Ramos (cell line): ENCODE measurements at regions not wholly inside any gene's neighbourhood (a gene's known extent, or its start where the extent isn't known, plus 50 kb on each side); places are given as distances from the start of the nearest gene placed in this dataset.

Experiments used
- in situ Hi-C: fragments of 300-500 bp; cut with MboI; formaldehyde crosslinking; loops from one replicate; pipeline ENCODE4 v1.14.3; 2022; ENCODE audit warnings: low sequenced_read_pairs; ENCODE audit not compliant: unreplicated experiment

- in situ Hi-C loops: no loop called here
Measured at GRCh38 chr12:126773012-126773411, 1494.0 kb upstream of the TMEM132C start.

- in situ Hi-C loops: no loop called here
Measured at GRCh38 chr12:126773491-126773890, 1493.5 kb upstream of the TMEM132C start.

GRCh38 chr12:126776026-126776655, 1490.8 kb upstream of the TMEM132C start:
- in situ Hi-C loops: no loop called here

- in situ Hi-C loops: no loop called here
Measured at GRCh38 chr12:126780343-126780742, 1486.6 kb upstream of the TMEM132C start.

GRCh38 chr12:126781593-126781992, 1485.4 kb upstream of the TMEM132C start:
- in situ Hi-C loops: no loop called here

GRCh38 chr12:126782083-126782482, 1484.9 kb upstream of the TMEM132C start:
- in situ Hi-C loops: no loop called here

GRCh38 chr12:126784328-126784921, 1482.5 kb upstream of the TMEM132C start:
- in situ Hi-C loops: no loop called here

- in situ Hi-C loops: no loop called here
Measured at GRCh38 chr12:126789963-126790362, 1477.0 kb upstream of the TMEM132C start.

GRCh38 chr12:126791122-126791521, 1475.8 kb upstream of the TMEM132C start:
- in situ Hi-C loops: no loop called here

GRCh38 chr12:126792411-126792810, 1474.6 kb upstream of the TMEM132C start:
- in situ Hi-C loops: no loop called here

- in situ Hi-C loops: no loop called here
Measured at GRCh38 chr12:126797525-126797924, 1469.4 kb upstream of the TMEM132C start.

GRCh38 chr12:126798449-126798848, 1468.5 kb upstream of the TMEM132C start:
- in situ Hi-C loops: no loop called here

- in situ Hi-C loops: no loop called here
Measured at GRCh38 chr12:126807312-126807865, 1459.6 kb upstream of the TMEM132C start.

GRCh38 chr12:126811391-126811790, 1455.6 kb upstream of the TMEM132C start:
- in situ Hi-C loops: no loop called here

GRCh38 chr12:126819554-126819953, 1447.4 kb upstream of the TMEM132C start:
- in situ Hi-C loops: no loop called here

GRCh38 chr12:126830778-126831680, 1435.9 kb upstream of the TMEM132C start:
- in situ Hi-C loops: no loop called here

- in situ Hi-C loops: no loop called here
Measured at GRCh38 chr12:126837697-126838096, 1429.3 kb upstream of the TMEM132C start.

- in situ Hi-C loops: no loop called here
Measured at GRCh38 chr12:126843915-126844669, 1422.9 kb upstream of the TMEM132C start.

GRCh38 chr12:126847005-126847629, 1419.9 kb upstream of the TMEM132C start:
- in situ Hi-C loops: no loop called here

- in situ Hi-C loops: no loop called here
Measured at GRCh38 chr12:126855768-126856167, 1411.2 kb upstream of the TMEM132C start.
